Posterior cingulate gyrus (tissue), 11 donors: ENCODE measurements at regions not wholly inside any gene's neighbourhood (a gene's known extent, or its start where the extent isn't known, plus 50 kb on each side); places are given as distances from the start of the nearest gene placed in this dataset.

Experiments used
- DNase-seq, 10 donors: peaks; one replicate each; pipeline versions ENCODE4 v3.0.0 to v3.0.0-alpha.2; 2020 to 2021; ENCODE audit warnings: mixed read lengths in 3 of 10
- intact Hi-C: fragments of 100-400 bp; cut with DNase I; formaldehyde crosslinking; loops from one replicate; pipeline ENCODE4 v1.15.1; 2023

DNA sequence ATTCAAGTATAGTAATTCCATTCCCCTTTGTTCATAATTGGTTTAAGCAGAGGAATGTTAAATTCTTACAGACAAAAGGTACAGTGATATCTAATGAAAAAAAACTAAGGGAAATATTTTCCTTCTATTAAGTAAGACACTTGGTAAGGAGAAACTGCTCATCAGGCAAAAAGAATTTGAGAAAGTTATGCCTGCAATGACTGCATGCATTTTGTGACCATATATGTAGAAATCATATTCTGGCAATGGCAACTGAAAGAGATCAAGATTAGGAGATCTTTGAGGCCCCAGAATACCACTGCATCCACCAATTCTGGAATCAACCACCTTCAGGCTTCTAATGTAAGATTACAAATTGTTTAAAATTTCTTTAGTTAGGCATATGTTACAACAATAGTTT is 364.8 kb downstream of the PCDH10 start:
- DNase-seq = no peak

DNA sequence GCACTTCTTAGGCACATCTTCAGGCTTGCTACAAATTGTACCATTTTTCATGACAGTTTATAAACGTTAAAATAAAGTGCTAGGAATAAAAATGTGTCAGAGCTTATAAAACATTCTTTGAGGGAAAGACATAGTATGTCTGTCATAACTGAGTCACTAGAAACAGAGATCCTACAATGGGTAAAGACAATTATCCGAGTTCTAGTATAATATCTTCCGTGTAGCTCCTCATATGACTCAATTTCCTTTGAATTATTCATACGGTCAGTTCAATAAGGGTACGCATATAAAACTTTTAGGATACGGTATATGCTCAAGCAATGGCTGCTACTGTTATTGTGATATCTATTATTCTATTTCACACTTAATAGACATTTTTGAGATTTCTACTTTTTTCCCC is 349.1 kb downstream of the PCDH10 start:
- intact Hi-C loops = no loop called here
- no peak for DNase-seq

More for the DNA sequence above, 364.8 kb downstream of the PCDH10 start:
- intact Hi-C loops = no loop called here

- intact Hi-C loops = no loop called here
- DNase-seq = no peak
Measured at GRCh38 chr4:133493776-133494175, 344.7 kb downstream of the PCDH10 start.

GRCh38 chr4:133493241-133493640 is 344.1 kb downstream of the PCDH10 start:
- no peak for DNase-seq
- intact Hi-C loops = no loop called here

- DNase-seq = no peak
- intact Hi-C loops = no loop called here
Measured at GRCh38 chr4:133484287-133484686, 335.2 kb downstream of the PCDH10 start.

DNA sequence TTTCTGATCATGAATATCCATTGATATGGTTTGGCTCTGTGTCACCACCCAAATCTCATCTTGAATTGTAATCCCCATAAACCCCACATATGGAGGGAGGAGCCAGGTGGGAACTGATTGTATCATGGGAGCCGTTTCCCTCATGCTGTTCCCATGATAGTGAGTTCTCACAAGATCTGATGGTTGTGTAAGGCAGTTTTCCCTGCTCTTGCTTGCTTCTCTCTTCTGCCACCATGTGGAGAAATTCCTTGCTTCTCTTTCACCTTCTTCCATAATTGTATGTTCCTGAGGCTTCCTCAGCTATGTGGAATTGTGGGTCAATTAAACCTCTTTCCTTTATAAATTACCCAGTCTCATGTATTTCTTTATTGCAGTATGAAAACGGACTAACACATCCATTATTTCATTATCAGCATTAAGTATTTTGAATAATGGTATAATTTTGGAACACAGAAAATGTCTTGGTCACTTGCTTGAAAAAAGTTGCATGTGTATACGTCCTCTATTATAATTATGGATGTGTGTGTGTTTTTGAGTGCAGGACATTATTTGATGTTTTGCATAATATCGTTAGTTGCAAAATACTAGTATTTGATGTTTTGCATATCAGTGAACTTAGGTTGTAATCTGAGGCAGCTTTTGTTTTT is 334.6 kb downstream of the PCDH10 start:
- intact Hi-C loops = no loop called here
- DNase-seq = no peak

GRCh38 chr4:133476063-133476462 is 327.0 kb downstream of the PCDH10 start:
- no peak for DNase-seq
- intact Hi-C loops = no loop called here

- intact Hi-C loops = no loop called here
- no peak for DNase-seq
Measured at GRCh38 chr4:133474501-133474900, 325.4 kb downstream of the PCDH10 start.

GRCh38 chr4:133472244-133472643 is 323.1 kb downstream of the PCDH10 start:
- intact Hi-C loops = no loop called here
- DNase-seq = no peak

- DNase-seq = no peak
- intact Hi-C loops = no loop called here
Measured at GRCh38 chr4:133467290-133467947, 318.3 kb downstream of the PCDH10 start.

DNA sequence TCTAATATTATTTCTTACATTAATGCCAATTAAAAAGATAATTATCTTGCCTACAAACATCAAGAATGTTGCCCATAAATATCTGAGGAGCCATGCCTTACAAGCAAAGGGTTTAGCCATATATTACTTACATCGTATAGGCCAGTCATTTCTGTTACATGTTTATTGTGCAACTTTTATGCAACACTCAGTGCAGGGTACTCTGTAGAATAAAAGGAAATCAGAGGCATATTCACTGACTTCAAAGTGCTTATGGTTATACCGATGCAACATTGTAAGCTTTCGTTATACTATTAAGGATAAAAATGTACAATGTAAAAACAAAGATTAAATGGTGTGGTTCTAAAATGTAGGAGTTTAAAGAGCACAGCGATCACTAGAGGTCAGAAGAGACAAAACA is 315.9 kb downstream of the PCDH10 start:
- intact Hi-C loops = no loop called here
- no peak for DNase-seq

DNA sequence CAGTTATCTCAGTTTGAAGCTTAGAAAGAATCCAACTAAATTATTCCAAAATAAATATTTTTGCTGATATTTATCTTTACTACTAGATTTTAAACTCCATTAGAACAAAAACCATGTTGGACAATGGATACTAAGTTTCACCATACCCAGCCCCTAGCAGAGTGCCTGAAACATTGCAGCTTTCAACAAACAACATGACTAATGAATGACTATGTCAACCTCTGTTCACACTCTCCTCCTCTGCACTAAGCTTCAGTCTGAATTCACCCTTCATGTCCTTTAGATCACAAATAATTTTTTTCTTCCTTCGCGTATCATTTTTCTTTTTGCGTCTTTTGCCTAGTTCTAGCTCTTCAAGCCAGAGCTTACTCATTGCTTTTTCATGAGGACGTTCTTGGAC is 315.2 kb downstream of the PCDH10 start:
- intact Hi-C loops = no loop called here

DNA sequence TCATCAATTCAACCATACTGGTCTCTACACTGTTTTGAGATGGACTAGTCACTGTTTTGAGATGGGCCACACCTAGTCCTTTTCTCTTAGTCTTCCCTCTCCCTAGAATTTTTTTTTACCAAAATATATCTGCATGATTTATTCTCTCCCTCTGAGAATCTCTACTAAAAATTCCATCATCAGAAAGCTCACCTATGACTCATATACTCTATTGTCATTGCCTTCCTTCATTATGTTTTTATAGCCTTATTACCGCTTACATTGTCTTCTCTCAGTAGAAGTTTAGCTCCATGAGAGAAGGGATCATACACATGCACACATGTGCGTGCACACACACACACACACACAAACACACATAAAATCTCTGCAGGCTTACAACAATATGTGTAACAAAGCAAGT is 303.6 kb downstream of the PCDH10 start:
- intact Hi-C loops = no loop called here

More for the DNA sequence above, 315.2 kb downstream of the PCDH10 start:
- DNase-seq = no peak

DNA sequence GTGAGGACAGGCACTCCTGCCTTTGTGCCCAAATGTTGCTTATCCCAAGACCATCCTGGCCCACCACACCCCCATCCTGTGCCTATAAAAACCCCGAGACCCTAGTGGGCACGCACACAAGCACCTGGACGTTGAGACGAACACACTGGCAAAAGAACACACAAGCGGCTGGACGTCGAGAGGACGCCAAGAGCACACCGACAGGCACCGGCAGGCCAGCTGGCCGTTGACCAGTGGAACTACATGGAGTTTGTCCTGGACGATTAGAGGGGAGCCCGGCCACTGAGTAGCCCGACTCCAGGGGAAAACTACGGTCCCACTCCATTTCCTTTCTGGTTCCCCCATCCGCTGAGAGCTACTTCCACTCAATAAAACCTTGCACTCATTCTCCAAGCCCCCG is 301.7 kb downstream of the PCDH10 start:
- peak in 2 of 10 donors; percentile 35 to 49 for DNase-seq
- intact Hi-C loops = no loop called here

More for the DNA sequence above, 303.6 kb downstream of the PCDH10 start:
- no peak for DNase-seq

GRCh38 chr4:133440404-133440803 is 291.3 kb downstream of the PCDH10 start:
- intact Hi-C loops = no loop called here
- DNase-seq = no peak

- intact Hi-C loops = no loop called here
- DNase-seq = no peak
Measured at GRCh38 chr4:133439830-133440229, 290.7 kb downstream of the PCDH10 start.

DNA sequence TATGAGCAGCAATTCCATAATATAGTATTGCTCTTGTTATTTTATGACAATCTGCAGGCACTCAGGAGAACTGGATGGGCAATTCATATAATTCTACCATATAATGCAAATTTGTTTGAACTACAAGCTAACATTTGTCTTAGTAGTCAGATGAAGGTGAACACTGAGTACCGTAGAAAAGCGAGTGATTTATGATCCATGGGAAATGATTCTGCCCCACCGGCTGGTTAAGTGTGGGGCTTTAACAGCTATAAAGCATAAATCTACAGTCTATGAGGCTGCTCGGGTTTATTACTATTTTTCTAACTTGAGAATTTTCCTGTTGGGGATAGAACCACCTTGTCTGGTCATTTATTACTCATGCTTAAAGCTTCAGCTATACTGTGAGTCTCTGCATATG is 275.5 kb downstream of the PCDH10 start:
- DNase-seq = no peak
- intact Hi-C loops = no loop called here

- intact Hi-C loops = no loop called here
- DNase-seq = no peak
Measured at GRCh38 chr4:133403913-133404312, 254.8 kb downstream of the PCDH10 start.

- intact Hi-C loops = no loop called here
- no peak for DNase-seq
Measured at GRCh38 chr4:133402616-133403015, 253.5 kb downstream of the PCDH10 start.

- peak in 2 of 10 donors; percentile 49 to 59 for DNase-seq
- intact Hi-C loops = no loop called here
Measured at GRCh38 chr4:133394971-133395627, 246.0 kb downstream of the PCDH10 start.

DNA sequence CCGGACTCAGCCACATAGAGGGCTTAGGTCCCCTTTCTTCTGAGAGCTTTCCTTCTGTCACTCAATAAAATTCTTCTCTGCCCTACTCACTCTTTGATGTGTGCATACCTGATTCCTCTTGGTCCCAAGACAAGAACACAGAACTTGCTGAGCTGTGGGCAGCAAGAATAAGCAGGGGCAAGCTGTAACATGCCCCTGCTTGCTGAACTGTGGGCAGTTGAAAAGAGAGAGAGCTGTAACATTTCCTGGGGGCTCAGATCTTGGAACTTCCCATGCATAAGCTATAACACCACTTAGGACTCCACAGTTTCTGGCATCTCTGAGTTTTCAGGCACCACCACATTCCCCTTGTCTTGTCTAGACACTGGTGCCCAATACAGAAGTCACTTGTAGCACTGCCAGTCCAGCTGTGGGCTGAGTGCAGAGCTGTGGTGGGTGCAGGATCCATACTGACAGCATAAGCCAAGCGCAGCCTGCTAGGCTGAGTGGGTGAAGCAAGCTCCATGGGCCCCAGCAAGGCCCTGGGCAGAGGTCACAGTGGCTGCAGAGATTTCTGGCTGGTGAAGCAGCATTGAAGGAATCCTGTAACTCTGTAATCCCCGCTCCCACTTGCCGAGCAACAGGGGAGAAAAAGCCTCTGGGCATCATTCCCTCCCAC is 241.2 kb downstream of the PCDH10 start:
- intact Hi-C loops = no loop called here
- no peak for DNase-seq
